Epithelial cell of proximal tubule (primary cell): ENCODE measurements at regions not wholly inside any gene's neighbourhood (a gene's known extent, or its start where the extent isn't known, plus 50 kb on each side); places are given as distances from the start of the nearest gene placed in this dataset.

Source experiments
- DNase-seq: peaks from one replicate; pipeline ENCODE4 v3.0.0-alpha.2; 2011; ENCODE audit warnings: low read depth
- H3K4me3 ChIP-seq: 2 replicates; pipeline ENCODE4 v1.5.1; 2011; ENCODE audit warnings: low read depth, mild to moderate bottlenecking, low read length
- TF ChIP-seq, protein P1 (sequence below): conservative IDR thresholded peaks from 2 replicates; pipeline ENCODE4 v1.5.1; 2012; ENCODE audit warnings: low read depth, mild to moderate bottlenecking, low read length

DNA sequence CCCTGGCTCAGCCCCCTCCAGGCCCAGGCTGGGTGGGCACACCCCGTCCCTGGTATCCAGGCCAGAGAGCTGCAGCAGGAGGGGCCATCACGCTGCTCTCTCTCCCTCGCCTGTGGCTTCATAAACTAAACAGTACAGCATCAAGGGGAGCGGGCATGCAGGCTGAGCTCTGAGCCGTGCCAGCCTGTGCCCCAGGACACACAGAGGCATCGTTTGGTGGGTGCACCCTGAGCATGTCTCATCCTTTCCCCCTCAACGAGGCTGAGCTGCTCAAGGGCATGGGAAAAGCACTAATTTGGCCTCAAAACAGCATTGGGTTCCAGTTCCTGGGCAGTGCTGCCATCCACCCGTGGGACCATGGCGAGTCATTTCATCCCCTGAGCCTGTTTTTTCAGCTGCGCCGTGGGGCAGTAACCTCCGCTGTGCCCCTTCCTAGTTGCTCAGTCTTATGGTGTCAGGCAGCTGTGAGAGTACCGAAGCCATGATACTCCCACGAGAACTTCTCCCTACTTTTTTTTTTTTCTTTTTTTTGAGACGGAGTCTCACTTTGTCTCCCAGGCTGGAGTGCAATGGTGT, 79.6 kb downstream of the CPN2 start:
- TF ChIP-seq, protein P1, sequence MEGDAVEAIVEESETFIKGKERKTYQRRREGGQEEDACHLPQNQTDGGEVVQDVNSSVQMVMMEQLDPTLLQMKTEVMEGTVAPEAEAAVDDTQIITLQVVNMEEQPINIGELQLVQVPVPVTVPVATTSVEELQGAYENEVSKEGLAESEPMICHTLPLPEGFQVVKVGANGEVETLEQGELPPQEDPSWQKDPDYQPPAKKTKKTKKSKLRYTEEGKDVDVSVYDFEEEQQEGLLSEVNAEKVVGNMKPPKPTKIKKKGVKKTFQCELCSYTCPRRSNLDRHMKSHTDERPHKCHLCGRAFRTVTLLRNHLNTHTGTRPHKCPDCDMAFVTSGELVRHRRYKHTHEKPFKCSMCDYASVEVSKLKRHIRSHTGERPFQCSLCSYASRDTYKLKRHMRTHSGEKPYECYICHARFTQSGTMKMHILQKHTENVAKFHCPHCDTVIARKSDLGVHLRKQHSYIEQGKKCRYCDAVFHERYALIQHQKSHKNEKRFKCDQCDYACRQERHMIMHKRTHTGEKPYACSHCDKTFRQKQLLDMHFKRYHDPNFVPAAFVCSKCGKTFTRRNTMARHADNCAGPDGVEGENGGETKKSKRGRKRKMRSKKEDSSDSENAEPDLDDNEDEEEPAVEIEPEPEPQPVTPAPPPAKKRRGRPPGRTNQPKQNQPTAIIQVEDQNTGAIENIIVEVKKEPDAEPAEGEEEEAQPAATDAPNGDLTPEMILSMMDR = no peak
- no peak overlapping the region for H3K4me3 ChIP-seq
- DNase-seq = no peak

DNA sequence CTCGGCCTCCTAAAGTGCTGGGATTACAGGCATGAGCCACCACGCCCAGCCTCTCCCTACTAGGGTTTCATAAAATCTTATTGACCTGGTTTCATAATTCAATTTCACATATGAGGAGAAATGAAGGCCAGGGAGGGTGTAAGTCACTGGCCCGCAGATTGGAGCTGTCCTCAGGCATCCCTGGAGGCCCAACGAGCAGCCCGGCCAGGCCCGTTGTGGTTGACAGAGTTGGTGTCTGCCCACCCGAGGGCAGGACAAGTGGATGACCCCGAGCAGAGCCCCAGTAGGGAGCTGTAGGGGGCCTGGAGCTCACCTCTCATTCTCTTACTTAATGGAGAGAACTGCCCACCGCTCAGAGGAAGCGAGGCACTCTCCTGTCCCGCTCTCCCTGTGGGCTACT, 78.9 kb downstream of the CPN2 start:
- no peak for DNase-seq
- TF ChIP-seq, protein P1 = no peak
- H3K4me3 ChIP-seq = no peak overlapping the region

DNA sequence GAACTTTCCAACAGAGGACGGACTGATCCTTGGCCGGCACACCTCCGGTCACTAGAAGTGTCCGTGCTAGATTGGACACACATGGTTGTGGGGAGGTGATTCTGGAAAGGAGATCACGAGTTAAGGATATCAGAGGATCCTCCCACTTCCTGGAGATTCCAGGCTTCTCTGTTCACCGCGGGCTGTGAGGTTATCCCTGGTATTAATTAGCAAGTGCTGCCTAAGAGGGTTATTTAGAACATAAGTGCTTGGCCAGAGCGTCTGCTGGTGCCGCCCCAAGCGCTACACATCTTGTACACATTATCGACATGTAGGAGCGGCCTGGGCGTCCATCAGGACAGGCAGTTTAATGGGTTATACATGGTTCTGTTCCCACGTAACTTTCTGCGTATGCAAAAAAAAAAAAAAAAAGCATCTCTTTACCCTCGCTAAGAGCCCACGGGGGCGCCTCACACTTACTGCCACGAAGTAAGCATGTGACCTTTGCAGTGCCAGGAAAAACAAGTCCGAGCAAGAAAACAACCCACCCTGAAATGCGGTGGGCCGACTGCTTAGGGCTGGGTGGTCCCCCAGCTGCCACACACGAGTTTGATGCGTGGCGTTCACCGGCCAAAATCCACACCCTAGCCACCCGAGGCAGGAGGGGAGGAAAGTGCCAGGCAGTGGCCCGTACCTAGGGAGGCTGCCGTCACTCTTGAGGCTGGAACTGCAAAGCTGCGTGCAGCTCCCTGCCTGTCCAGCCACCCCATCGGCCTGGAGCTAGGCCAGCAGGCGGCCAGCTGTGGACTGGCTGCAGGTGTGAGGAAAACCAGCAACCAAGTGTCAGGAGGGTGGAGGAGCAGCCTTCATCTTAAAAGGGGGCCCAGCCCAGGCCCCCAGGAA, 78.0 kb downstream of the CPN2 start:
- DNase-seq = no peak
- H3K4me3 ChIP-seq = no peak overlapping the region
- TF ChIP-seq, protein P1 = no peak

DNA sequence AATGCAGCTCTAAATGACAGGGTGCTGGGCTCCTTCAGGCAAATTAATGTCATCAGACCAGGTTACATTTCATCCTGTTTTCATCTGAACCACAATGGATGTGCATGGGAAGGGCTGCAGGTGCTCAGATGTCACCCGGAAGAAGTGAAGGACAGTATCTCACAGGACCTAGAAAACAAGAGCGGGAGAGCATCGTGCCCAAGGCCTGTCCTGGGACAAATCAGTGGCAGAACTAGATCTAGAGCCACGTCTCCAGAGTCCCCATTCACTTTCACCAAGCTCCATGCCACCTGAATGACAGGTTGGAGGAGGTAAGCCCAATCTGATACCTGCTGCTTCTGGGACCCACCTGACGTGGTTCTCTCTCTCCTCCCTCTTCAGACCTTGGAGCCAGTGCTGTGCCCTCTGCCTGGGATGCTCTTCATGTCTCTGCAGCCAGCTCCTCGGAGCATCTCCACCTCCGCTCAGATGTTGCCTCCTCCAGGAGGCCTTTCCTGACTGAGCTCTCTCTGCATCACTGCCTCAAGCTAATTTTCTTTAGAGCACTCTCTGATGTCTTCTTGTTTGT, 77.3 kb downstream of the CPN2 start:
- H3K4me3 ChIP-seq = no peak overlapping the region
- DNase-seq = no peak
- TF ChIP-seq, protein P1 = no peak

DNA sequence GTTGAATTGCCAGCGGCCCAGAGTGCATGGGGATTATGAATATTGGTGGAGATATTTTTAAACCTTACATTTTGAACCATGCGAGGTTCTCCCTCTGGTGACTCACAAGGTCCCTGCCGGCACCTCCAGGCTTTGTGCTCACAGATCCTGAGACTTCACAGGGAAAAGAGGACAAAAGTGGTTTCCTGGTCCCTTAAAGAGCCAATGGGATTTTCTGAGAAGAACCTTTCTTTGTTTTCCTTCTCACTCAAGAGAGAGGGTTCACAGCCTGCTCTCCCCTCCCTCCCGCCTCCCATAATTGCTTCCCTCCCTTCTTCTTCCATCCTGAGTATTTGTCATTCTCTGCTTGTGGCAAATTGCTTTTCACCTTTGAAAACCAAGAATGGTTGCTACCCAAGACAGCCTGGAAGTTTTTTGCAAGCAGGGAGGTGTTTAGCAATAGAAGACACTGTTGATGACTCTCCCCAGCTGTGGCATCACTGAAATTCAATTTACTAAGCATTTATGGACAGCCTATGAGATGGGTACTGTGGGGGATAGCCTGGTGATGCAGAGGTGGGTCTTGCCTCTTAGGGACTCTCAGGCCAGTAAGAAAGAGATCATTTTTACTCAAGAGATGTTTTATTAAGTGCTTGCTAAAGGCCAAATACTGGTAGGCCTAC, 76.6 kb downstream of the CPN2 start:
- no peak for DNase-seq
- TF ChIP-seq, protein P1 = no peak
- no peak overlapping the region for H3K4me3 ChIP-seq

DNA sequence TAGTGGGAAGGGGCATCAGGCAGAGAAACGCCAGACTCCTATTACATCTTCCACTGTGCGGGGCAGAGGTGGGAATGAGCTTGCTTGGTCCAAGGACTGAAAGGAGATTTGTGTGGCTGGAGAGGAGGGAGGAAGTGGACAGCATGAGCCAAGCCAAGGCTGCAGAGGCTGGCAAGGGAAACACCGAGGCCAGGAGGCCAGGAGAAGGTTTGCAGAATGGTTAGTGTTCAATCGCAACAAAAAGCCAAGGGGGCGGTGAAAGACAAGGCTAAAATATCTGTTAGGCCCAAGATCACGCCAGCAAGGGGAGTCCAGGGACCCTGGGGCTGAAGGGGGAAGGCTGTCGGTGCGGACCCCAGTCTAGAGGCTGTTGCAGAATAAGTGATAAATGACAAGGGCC, 75.8 kb downstream of the CPN2 start:
- TF ChIP-seq, protein P1 = no peak
- DNase-seq = no peak

More for the DNA sequence above, 75.8 kb downstream of the CPN2 start:
- H3K4me3 ChIP-seq = no peak overlapping the region
